HCT116 (cell line): ENCODE measurements at regions not wholly inside any gene's neighbourhood (a gene's known extent, or its start where the extent isn't known, plus 50 kb on each side); places are given as distances from the start of the nearest gene placed in this dataset.

Experiments
- ATAC-seq: fragments of 200-7000 bp; cut with Tn5 transposase; 2 replicates; pipeline ENCODE4 v1.9.1; 2020; ENCODE audit warnings: mild to moderate bottlenecking, moderate library complexity
- BruUV-seq: library from RNA; stranded (reverse); fragments of 400-500 nt; replicated peaks from 2 replicates; lab custom pipeline; 2021; lab: Mats Ljungman, UMichigan
- CTCF ChIA-PET: fragments of 300-600 bp; sonication (Branson Sonifier 250); formaldehyde crosslinking; loops from one replicate; lab custom pipeline; 2021; ENCODE audit warnings: antibody characterized with exemption; lab: Charles Lee
- POLR2A ChIA-PET: fragments of 300-600, 350-600 bp; sonication (Branson Sonifier 250); formaldehyde crosslinking; loops from one replicate; lab custom pipeline; 2021; ENCODE audit warnings: antibody characterized with exemption; lab: Charles Lee
- RAD21 ChIA-PET, 2 experiments: fragments of 300-600 bp; sonication (Branson Sonifier 250); formaldehyde crosslinking; loops; one replicate each; lab custom pipeline; 2023; ENCODE audit warnings: low total read pairs in 2 of 2; ENCODE audit not compliant: uncharacterized antibody in 2 of 2, unreplicated experiment in 2 of 2, low non-redundant PET in 1 of 2; lab: Charles Lee
- DNase-seq: peaks from one replicate; pipeline ENCODE4 v3.0.0-alpha.2; 2010; ENCODE audit warnings: low read depth, low spot score
- H2AFZ ChIP-seq: fragments of 200-600 bp; shearing (Covaris generic), sonication (generic); 2 replicates; pipeline ENCODE4 v1.6.1; 2017; ENCODE audit warnings: low read depth, mixed run types, mixed read lengths, antibody characterized with exemption, low read length; ENCODE audit not compliant: poor library complexity, severe bottlenecking
- H3K27ac ChIP-seq: 2 replicates; pipeline ENCODE4 v1.5.1; 2012; ENCODE audit warnings: low read depth, low read length
- H3K27me3 ChIP-seq: fragments of 200-600 bp; sonication (generic); 2 replicates; pipeline ENCODE4 v1.6.1; 2016; ENCODE audit warnings: mixed run types, low read length, mixed read lengths; ENCODE audit not compliant: insufficient read depth
- H3K36me3 ChIP-seq, 2 experiments: fragments of 200-500 bp in 1 of 2; fragments of 200-600 bp in 1 of 2; sonication (Bioruptor generic) in 1 of 2; sonication (generic) in 1 of 2; 2 replicates each; pipeline versions ENCODE4 v1.5.1 to v1.6.1; 2014 to 2016; ENCODE audit warnings: low read length in 2 of 2, inconsistent platforms in 1 of 2, mixed read lengths in 1 of 2, mixed run types in 1 of 2; ENCODE audit not compliant: insufficient read depth in 2 of 2, control insufficient read depth in 1 of 2
- H3K4me1 ChIP-seq, 2 experiments: fragments of 200-600 bp in 1 of 2; sonication (generic) in 1 of 2; 2 replicates each; pipeline versions ENCODE4 v1.5.1 to v1.6.1; 2012 to 2017; ENCODE audit warnings: low read length in 2 of 2, inconsistent platforms in 1 of 2, mild to moderate bottlenecking in 1 of 2, mixed read lengths in 1 of 2, mixed run types in 1 of 2, moderate library complexity in 1 of 2; ENCODE audit not compliant: insufficient read depth in 2 of 2, control insufficient read depth in 1 of 2
- H3K4me2 ChIP-seq: fragments of 200-600 bp; sonication (generic); 2 replicates; pipeline ENCODE4 v1.6.1; 2017; ENCODE audit warnings: mixed run types, low read length, mixed read lengths
- H3K4me3 ChIP-seq, 2 experiments: fragments of 200-600 bp in 1 of 2; sonication (generic) in 1 of 2; replicated peaks in 1 of 2; 2 replicates each; pipeline ENCODE4 v1.5.1; 2011 to 2016; ENCODE audit warnings: low read length in 2 of 2, control low read depth in 1 of 2, low read depth in 1 of 2, mild to moderate bottlenecking in 1 of 2, mixed read lengths in 1 of 2, mixed run types in 1 of 2
- H3K79me2 ChIP-seq: fragments of 200-600 bp; sonication (generic); 2 replicates; pipeline ENCODE4 v1.6.1; 2017; ENCODE audit warnings: mild to moderate bottlenecking, mixed run types, low read length, moderate library complexity, mixed read lengths; ENCODE audit not compliant: insufficient read depth
- H3K9ac ChIP-seq: fragments of 200-600 bp; sonication (generic); 2 replicates; pipeline ENCODE4 v1.6.1; 2016; ENCODE audit warnings: low read length, mixed read lengths
- H3K9me2 ChIP-seq: fragments of 200-600 bp; sonication (generic), shearing (Covaris generic); 2 replicates; pipeline ENCODE4 v1.6.1; 2017; ENCODE audit warnings: mixed run types, mild to moderate bottlenecking, moderate library complexity; ENCODE audit not compliant: insufficient read depth
- H3K9me3 ChIP-seq, 2 experiments: fragments of 200-500 bp in 1 of 2; fragments of 200-600 bp in 1 of 2; sonication (Bioruptor generic) in 1 of 2; sonication (generic) in 1 of 2; 2 replicates each; pipeline ENCODE4 v1.6.1; 2014 to 2017; ENCODE audit warnings: low read length in 2 of 2, mixed read lengths in 2 of 2, inconsistent platforms in 1 of 2, low read depth in 1 of 2, mild to moderate bottlenecking in 1 of 2, mixed run types in 1 of 2, moderate library complexity in 1 of 2; ENCODE audit not compliant: control insufficient read depth in 1 of 2, insufficient read depth in 1 of 2
- H4K20me1 ChIP-seq: fragments of 200-600 bp; sonication (generic), shearing (Covaris generic); 2 replicates; pipeline ENCODE4 v1.6.1; 2017; ENCODE audit warnings: mixed run types, mild to moderate bottlenecking, moderate library complexity; ENCODE audit not compliant: insufficient read depth
- EZH2 ChIP-seq: fragments of 200-600 bp; sonication (generic); IDR thresholded peaks from 2 replicates; pipeline ENCODE4 v1.6.1; 2017; ENCODE audit warnings: antibody characterized with exemption, mixed run types
- EZH2phosphoT487 ChIP-seq: fragments of 200-600 bp; IDR thresholded peaks from 2 replicates; pipeline ENCODE4 v1.6.1; 2018; ENCODE audit warnings: antibody characterized with exemption, borderline replicate concordance
- FOSL1 ChIP-seq: IDR thresholded peaks from 2 replicates; pipeline ENCODE4 v1.6.1; 2012; ENCODE audit warnings: low read depth
- MAX ChIP-seq: IDR thresholded peaks from 2 replicates; pipeline ENCODE4 v1.6.1; 2012
- REST ChIP-seq: IDR thresholded peaks from 2 replicates; pipeline ENCODE4 v1.6.1; 2012; ENCODE audit warnings: low read depth
- SP1 ChIP-seq: IDR thresholded peaks from 2 replicates; pipeline ENCODE4 v1.6.1; 2012; ENCODE audit warnings: low read depth
- TCF7L2 ChIP-seq: IDR thresholded peaks from 2 replicates; pipeline ENCODE4 v1.7.0; 2011; ENCODE audit warnings: borderline replicate concordance, inconsistent platforms; ENCODE audit not compliant: insufficient read depth, insufficient read length; ENCODE audit errors: extremely low read depth
- YY1 ChIP-seq: IDR thresholded peaks from 2 replicates; pipeline ENCODE4 v1.6.1; 2011; ENCODE audit warnings: low read length, low read depth, moderate library complexity, mild to moderate bottlenecking; ENCODE audit not compliant: insufficient replicate concordance; ENCODE audit errors: extremely low read depth
- intact Hi-C: fragments of 100-400 bp; cut with micrococcal nuclease; formaldehyde crosslinking; loops from 2 replicates; pipeline ENCODE4 v1.10.0; 2022

GRCh38 chr6:149250951-149251350, 66.6 kb upstream of the TAB2 start:
- intact Hi-C loops, result no loop called here
- Histone ChIP-seq H3K27me3 (no peaks in the 10 kb centered on the region), H2AFZ (no peak overlapping the region), H3K9me2 (no peaks in the 10 kb centered on the region), H3K9ac (no peak overlapping the region), H3K4me2 (no peak overlapping the region), H3K9me3 (no peaks in the 10 kb centered on the region), H3K27ac (no peak overlapping the region), H3K79me2 (no peaks in the 10 kb centered on the region), H4K20me1 (no peaks in the 10 kb centered on the region), H3K4me1 (peaks cover 11 to 15% of the 10 kb centered on the region in 2 experiments; a peak in 3 of 4 replicates), H3K36me3 (no peaks in the 10 kb centered on the region), H3K4me3 (no peak overlapping the region)
- ATAC-seq, result no peak
- CTCF ChIA-PET, result no interaction called here
- POLR2A ChIA-PET, result no interaction called here
- no TSS peak for BruUV-seq
- RAD21 ChIA-PET, result no interaction called here
- DNase-seq, result no peak
- TF ChIP-seq REST (no peak), YY1 (no peak), TCF7L2 (no peak), EZH2 (no peak), SP1 (no peak), EZH2phosphoT487 (no peak), MAX (no peak), FOSL1 (no peak)
